Stimulated activated CD4-positive, alpha-beta T cell treated with anti-CD3 and anti-CD28 coated beads, Interleukin-15, amount 100 ng/mL, for 1 hour (primary cell): ENCODE measurements at regions not wholly inside any gene's neighbourhood (a gene's known extent, or its start where the extent isn't known, plus 50 kb on each side); places are given as distances from the start of the nearest gene placed in this dataset.
"Not testable (repeated sequence)": the region's sequence is repeated elsewhere in the genome, so short reads cannot be mapped to it uniquely, and the experiment has no call there.

Source experiments
- DNase-seq, 2 donors: peaks; one replicate each; pipeline ENCODE4 v3.0.0-alpha.2; 2020; ENCODE audit warnings: low read depth in 1 of 2, low spot score in 1 of 2

DNA sequence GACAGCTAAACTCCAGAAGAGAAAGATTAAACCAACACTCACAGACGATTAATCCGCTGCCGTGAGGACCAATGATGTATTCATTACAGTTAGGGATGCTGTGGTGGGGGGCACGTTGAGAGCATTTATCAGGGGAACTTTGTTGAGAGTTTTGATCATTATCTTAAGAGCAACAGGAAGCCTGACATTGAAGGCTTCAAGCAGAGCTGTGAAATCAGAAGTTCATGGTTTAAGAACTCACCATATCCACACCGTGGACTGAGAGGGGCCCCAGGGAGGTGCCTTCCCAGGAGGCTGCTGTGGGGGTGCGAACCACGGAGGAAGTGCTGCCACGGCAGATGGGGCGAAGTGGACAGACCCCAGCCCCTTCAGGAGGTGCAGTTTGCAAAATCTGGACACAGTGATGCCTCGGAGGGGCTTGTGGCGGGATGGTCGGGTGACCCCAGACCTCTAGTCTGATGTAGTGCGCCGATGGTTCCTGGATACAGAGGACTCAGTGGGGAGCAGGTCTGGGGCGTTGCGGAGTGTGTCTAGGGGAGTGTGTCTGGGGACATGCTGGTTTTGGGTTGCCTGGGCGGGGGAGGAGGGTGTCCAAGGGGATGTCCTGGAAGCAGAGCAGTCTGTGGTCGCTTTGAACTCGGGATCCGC lies 73.0 kb downstream of the DIO3 start:
- no peak for DNase-seq

DNA sequence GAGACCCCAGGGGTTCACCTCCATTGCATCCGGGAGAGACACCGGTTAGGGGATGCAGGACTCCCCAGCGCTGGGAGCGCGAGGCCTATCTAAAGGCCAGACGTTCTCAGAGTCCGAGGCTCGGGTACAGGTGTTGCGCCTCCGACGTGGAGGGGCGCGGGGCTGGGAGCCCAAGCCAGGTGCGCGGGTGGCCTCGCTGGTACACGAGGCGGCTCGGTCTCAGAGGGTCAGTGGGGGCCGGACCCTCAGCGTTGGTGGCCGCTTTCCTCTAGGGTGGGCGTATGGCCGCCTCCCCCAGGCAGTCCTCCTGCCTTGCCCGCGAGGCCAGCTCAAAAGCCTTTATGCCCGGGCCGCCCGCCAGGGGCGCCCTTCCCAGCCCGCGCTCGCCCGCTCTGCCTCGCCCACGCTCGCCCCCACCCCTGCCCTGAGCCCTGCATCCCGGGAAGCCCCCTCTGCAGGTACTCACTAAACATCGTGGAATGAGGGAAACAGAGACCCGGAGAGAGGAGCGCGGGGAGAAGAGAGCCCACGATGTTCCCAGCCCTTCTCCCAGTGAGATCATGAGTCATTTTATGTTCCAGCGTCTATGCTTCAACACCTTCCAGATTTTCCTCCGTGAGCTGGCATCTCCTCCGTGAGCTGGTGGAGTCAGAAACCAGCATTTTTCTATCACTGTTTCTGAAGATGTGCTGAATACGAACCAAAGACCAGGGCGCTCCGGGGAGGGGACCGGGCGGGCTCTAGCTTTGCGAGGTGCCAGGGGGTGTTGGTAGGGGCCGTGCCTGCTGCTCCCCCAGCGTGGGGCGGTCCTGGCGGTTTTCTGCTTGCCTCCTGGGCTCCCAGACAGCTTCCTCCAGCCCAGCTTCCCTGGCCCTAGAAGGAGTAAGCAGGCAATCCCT lies 73.8 kb downstream of the DIO3 start:
- DNase-seq, result no peak

DNA sequence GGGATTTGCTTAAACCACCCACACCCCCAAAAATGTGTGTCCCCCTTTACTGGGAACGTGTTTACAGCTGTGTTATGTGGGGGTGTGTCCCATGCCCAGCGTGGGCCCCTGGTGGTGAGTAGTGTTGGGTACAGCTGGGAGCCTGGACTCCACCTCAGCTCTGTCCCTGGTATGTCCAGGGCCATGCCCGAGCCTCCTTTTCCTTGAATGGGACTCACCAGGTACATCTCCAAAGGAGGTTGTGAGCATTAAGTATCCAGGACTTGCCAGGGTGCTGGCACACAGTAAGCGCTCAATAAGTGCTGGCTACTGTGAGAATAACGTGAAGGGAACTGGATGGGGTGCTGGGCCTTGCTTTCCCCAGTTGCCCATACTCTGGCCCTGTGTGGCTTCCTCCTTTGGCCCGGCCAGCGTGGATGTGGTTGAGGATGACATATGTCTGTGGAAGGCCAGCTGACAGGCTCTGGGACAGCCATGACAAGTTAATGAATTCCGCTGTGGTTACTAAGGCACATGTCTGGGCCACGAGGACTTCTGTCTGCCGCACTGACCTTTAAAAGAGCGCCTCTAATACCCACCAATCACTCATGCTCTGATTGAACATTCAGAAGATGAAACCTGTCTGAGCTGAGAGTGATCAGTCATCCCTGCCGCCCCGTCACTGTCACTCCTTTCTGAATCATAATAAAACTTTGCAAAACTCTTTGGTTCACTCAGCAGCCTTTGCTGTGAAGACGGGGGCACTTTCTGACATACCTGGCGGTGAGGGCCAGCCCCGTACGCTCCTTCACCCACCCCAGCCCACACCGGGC lies 74.7 kb downstream of the DIO3 start:
- DNase-seq, result no peak

DNA sequence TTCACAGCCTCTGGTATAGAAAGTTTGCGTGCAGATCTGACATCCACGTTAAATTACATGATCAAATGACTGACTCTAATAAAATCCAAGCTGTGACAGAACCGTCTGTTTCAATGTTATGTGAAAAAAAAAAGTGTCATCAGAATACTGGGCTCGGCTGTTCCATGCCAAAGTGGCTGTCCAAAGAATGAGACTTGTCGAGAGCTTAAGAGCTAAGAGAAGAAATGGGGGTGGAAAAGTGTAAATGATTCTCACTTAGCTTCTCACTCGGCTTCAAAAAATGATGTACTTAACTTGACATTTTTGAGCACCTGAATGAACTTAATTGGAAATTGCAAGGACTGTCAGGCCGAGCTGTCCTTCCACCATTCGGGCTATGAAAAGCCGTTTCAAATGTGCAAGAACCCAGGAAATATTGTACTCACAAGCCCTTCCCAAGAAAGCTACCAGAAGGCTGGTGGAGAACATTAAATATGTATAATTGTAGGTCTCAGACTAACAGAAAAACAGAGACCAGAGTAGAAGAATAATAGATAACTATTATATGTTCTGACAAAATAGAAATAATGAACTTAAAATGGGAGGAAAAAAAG lies 78.0 kb downstream of the DIO3 start:
- DNase-seq, result no peak

DNA sequence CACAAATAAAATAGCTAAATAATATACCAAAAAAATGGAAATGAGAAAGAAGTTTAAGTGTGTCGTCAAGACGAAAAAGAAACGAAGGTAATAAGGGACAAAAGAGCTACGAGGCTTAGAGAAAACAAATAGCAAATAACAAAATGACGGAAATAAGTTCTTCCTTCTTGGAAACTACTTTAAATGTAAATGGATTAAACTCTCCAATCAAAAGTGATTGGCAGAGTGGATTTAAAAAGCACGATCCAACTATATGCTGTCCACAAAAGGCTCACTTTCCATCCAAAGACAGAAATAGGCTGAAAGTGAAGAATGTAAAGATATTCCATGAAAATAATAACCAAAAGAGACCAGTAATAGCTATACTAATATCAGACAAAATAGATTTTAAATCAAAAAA lies 82.4 kb downstream of the DIO3 start:
- DNase-seq, result no peak

DNA sequence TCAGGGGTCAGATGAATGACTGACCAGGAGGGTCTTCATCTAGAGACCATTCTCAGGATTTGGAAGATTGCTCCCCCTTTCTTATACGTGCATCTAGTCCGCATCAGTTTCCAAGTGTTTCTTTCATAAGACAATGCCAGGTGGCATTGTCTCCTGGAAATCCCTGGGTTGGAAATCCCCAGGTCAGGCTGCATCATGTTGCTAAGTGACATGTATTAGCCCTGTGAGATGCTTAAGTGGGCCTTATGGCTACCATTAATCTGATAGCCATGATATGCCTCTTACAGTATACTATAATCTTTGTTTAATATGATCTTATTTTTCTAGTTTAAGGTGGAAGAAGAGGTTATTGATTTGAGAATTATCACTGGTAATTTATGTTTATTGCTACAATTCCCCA lies 92.8 kb downstream of the DIO3 start:
- DNase-seq, result no peak

DNA sequence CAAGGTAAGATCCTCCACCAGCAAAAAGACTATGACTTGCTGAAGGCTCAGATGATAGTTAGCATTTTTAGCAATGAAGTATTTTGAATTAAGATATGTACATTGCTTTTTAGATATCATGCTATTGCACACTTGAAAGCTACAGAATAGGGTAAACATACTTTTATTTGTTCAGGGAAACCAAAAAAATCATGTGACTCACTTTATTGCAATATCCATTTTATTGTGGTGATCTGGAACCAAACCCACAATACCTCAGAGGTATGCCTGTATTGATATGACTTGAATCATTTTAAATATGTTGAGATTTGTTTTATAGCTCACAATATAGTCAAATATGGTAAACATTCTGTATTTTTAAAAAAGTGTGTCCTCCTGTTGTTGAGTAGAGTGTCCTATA lies 96.1 kb downstream of the DIO3 start:
- no peak for DNase-seq

DNA sequence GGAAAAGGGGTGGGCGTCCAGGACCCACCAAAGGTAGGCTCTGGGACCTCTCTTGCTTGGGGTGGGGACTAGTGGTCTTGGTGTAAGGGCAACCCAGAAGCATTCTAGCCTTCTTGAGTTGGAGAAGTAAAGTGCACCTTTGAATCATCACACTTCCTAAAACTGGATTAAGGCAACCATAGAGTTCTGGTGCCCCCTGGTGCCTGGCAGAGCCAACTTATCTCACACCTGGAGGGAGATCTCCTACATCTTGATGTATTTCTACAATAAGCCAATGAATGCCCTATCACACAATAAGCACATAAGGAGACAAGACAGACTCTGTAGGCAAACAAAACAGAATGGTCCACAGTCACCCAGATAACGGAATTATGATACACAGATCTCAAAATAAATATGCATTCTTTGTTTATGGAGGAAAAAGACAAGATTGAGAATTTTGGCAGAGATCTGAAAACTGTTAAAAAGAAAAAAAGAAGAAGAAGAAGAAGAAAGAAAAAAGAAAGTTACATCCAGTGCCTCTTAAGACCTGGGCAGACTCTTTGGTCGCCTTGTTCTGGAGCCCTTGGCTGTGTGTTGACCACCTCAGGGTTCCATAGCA lies 95.9 kb upstream of the PPP2R5C start:
- DNase-seq, result peak in 1 of 2 donors; percentile 6

DNA sequence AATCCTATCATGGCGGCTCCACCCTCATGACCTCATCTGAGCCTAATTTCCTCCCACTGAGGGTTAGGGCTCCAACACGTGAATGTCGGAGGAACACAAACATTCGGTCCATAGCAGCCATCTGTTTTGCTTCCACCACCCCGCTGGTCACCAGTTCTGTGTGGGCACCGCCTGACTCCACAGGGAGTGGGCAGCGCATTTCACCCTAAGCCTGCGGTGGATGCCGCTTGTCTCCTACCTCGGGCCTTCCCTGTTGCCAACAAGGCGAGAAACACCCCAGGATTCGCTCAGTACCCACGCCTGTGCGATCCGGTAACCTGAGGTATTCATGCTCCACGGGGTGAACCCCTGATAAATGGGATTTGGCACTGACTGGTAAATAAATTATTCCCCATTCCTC lies 95.2 kb upstream of the PPP2R5C start:
- DNase-seq, result no peak

DNA sequence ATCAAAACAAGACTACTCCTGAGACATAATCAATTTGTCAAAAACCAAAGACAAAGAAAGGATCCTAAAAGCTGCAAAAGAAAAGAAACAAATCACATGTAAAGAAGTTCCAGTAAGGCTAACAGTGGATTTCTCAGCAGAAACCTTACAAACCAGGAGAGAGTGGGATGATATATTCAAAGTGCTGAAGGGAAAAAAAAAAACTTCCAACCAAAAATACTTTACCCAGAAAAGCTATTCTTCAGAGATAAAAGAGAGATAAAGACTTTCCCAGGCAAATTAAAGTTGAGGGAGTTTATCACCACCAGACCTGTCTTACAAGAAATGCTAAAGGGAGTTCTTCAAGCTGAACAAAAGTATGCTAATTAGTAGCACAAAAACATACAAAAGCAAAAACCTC lies 91.9 kb upstream of the PPP2R5C start:
- DNase-seq, result no peak

DNA sequence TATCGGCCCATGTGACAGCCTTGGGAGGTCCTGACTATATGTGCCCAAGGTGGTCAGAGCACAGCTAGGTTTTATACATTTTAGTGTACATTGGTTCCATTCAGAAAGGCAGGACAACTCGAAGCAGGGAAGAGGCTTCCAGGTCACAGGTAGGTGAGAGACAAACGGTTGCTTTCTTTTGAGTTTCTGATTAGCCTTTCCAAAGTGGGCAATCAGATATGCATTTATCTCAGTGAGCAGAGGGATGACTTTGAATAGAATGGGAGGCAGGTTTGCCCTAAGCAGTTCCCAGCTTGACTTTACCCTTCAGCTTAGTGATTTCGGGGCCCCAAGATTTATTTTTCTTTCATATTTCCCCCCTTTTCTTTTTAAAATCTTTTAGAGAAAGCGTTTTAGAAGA lies 87.6 kb upstream of the PPP2R5C start:
- DNase-seq, result no peak

DNA sequence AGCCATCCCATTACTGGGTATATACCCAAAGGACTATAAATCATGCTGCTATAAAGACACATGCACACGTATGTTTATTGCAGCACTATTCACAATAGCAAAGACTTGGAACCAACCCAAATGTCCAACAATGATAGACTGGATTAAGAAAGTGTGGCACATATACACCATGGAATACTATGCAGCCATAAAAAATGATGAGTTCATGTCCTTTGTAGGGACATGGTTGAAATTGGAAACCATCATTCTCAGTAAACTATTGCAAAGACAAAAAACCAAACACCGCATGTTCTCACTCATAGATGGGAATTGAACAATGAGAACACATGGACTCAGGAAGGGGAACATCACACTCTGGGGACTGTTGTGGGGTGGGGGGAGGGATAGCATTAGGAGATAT lies 85.7 kb upstream of the PPP2R5C start:
- not testable (repeated sequence) for DNase-seq

DNA sequence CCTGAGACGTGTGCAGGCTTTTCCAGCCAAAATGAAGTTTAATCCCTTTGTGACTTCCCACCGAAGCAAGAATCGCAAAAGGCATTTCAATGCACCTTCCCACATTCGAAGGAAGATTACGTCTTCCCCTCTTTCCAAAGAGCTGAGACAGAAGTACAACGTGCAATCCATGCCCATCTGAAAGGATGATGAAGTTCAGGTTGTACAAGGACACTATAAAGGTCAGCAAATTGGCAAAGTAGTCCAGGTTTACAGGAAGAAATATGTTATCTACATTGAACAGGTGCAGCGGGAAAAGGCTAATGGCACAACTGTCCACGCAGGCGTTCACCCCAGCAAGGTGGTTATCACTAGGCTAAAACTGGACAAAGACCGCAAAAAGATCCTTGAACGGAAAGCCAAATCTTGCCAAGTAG lies 83.6 kb upstream of the PPP2R5C start:
- DNase-seq, result not testable (repeated sequence)

DNA sequence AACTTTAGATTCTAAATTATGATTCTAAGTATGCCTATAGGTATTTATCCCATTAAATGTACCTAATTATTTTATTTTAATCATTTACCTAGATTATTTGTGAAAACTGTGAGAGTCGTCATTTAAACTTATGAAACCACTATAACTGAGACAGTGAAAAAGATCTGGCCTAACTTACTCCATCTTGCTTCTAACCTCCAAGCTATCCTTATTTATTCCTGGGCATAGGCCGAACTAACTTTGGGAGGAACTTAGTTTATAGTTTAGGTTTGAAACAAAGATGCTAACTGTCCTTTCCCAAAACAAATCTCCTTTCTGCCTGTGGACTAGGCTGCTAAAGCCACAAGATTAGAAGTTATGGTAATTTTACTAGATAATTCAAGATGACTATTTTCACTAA lies 79.7 kb upstream of the PPP2R5C start:
- DNase-seq, result no peak

DNA sequence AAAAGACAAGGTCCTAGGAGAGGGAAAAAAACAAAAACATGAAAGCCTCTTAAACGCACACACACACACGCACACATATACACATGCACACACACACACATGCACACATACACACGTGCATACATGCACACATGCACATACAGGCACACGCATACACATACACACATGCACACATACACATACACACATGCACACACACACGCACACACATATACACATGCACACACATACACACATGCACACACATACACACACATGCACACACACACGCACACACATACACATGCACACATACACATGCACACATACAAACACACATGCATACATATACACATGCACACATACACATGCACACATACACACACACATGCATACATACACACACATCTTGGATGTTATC lies 78.1 kb upstream of the PPP2R5C start:
- DNase-seq, result no peak

DNA sequence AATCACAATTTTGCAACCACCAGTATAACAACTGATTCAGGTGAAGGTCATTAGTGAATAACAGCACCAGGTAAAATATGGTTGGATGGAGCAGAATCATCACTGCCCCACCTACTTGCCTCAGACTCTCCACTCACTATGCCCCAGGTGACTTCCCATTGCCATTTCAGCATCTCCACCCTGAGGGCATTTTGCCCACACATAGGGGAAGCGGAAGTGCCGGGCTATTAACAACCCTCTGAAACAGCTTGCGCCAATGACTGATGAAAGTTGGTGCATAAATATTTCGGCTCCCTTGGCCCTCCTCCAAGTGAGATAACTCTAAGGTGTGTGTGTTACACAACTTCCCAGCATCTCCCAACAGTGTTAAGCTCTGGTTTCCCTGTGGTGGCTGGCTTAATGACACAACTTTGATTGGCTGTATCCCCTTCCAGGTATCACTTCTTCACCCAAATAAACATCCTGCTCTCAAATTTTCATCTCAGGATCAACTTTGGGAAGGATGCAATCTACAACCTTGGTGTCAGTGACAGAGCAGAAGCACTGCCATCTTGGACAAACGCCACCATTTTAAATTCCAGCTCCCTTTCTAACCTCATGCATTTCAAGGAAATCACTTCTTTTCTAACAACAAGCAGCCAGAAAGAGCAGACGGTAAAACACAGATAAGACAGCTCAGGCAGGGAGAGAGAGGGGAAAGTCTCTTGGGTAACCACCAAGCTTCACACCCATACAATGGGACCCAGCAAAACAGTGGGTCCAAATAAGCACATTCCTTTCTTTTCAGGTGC lies 73.6 kb upstream of the PPP2R5C start:
- DNase-seq, result no peak

DNA sequence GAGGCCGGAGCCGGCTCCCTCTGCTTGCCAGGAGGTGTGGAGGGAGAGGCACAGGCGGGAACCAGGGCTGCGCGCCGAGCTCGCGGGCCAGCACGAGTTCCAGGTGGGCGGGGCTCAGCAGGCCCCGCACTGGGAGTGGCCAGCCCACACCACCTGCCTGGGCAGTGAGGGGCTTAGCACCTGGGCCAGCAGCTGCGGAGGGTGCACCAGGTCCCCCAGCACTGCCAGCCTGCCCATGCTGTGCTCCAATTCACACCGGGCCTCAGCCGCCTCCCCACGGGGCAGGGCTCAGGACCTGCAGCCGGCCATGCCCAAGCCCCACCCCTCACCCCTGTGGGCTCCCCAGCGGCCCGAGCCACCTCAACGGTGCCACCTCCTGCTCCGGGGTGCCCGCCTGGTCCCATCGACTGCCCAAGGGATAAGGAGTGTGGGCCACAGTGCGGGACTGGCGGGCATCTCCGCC lies 72.4 kb upstream of the PPP2R5C start:
- no peak for DNase-seq

DNA sequence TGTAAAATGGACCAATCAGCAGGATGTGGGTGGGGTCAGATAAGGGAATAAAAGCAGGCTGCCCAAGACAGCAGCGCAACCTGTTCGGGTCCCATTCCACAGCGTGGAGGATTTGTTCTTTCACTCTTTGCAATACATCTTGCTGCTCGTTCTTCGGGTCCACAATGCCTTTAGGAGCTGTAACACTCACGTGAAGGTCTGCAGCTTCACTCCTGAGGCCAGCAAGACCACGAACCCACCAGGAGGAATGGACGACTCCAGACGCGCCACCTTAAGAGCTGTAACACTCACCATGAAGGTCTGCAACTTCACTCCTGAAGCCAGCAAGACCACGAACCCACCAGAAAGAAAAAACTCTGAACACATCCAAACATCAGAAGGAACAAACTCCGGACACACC lies 71.5 kb upstream of the PPP2R5C start:
- not testable (repeated sequence) for DNase-seq

DNA sequence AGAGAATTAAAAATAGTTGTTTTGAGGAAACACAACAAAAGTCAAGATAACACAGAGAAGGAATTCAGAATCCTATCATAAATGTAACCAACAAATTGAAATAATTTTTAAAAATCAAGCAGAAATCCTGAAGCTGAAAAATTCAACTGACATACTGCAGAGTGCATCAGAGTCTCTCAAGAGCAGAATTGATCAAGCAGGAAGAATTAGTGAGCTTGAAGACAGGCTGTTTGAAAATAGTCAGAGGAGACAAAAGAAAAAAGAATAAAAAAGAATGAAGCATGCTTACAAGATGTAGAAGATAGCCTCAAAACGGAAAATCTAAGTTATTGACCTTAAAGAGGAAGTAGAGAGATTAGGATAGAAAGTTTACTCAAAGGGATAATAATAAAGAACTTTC lies 65.8 kb upstream of the PPP2R5C start:
- no peak for DNase-seq

DNA sequence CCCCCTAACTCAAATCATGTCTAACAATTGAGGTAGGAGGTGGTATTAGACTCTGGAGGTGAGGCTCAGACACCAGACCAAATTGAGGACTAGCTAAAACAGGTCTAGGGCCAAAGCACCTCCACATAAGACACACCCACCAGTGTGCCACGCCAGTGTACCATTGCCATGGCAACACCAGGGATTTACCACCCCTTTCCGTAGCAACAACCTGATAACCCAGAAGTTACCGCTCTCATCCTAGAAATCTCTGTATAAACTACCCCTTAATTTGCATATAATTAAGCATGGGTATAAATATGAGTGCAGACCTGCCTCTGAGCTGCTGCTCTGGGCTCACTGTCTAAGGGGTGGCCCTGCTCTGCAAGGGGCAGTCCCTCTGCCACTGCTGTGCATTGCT lies 57.4 kb upstream of the PPP2R5C start:
- DNase-seq, result no peak
